Colonic mucosa (tissue), 4 donors: ENCODE measurements at regions not wholly inside any gene's neighbourhood (a gene's known extent, or its start where the extent isn't known, plus 50 kb on each side); places are given as distances from the start of the nearest gene placed in this dataset.

Experiments
- DNase-seq: peaks from one replicate; pipeline ENCODE4 v3.0.0-alpha.2; 2020
- H3K27ac ChIP-seq: fragments of 200-600 bp; one replicate; pipeline ENCODE4 v1.8.0; 2021
- H3K27me3 ChIP-seq: fragments of 200-600 bp; one replicate; pipeline ENCODE4 v1.8.0; 2021
- H3K36me3 ChIP-seq: fragments of 200-600 bp; one replicate; pipeline ENCODE4 v1.8.0; 2021
- H3K4me1 ChIP-seq: fragments of 200-600 bp; one replicate; pipeline ENCODE4 v1.8.0; 2021; ENCODE audit warnings: mild to moderate bottlenecking
- H3K4me3 ChIP-seq: fragments of 200-600 bp; one replicate; pipeline ENCODE4 v1.8.0; 2021
- H3K9ac ChIP-seq, 2 donors: one replicate each; pipeline ENCODE4 v1.7.0; 2013; ENCODE audit warnings: control low read depth in 2 of 2, low read depth in 2 of 2, low read length in 2 of 2
- H3K9me3 ChIP-seq: fragments of 200-600 bp; one replicate; pipeline ENCODE4 v1.8.0; 2021
- CTCF ChIP-seq: fragments of 200-600 bp; IDR thresholded peaks from one replicate; pipeline ENCODE4 v1.8.0; 2022; ENCODE audit warnings: antibody characterized with exemption, mild to moderate bottlenecking
- intact Hi-C: fragments of 100-400 bp; cut with DNase I; formaldehyde crosslinking; loops from one replicate; pipeline ENCODE4 v1.14.1; 2022
- donor health status: healthy.
- donor health status: DM: no; HTN: no; CAD: no.
- donor health status: DM: no; HTN: no; CAD: no.

GRCh38 chr10:4246881-4247358 is 461.9 kb upstream of the KLF6 start:
- Histone ChIP-seq H3K4me3 (no peak overlapping the region), H3K36me3 (no peaks in the 10 kb centered on the region), H3K9me3 (no peaks in the 10 kb centered on the region), H3K27me3 (no peaks in the 10 kb centered on the region), H3K27ac (no peak overlapping the region), H3K4me1 (peaks cover 4% of the 10 kb centered on the region), H3K9ac (no peak overlapping the region)
- intact Hi-C loops: no loop called here
- no peak for TF ChIP-seq CTCF
- DNase-seq: no peak

DNA sequence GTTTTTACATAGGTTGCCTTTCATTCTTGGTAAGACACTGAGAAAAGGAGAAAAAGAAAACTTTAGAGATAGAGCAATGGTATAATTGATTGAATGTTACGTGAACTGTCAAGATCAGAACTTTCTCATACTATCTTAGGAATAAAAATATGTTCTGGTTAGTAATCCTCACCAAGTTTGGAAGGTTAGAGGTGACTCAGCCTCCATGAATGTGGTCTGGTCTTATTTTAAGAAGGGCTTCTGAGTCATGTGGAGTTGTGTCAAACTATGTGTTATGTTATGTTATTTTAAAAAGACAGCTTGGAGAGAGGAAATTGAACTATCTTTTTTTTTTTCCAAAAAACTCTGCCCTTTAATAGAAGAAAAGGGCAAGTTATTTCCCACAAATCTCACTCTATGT is 458.6 kb upstream of the KLF6 start:
- Histone ChIP-seq H3K4me3 (no peak overlapping the region), H3K9me3 (no peaks in the 10 kb centered on the region), H3K36me3 (no peaks in the 10 kb centered on the region), H3K27ac (peak overlapping the region; percentile 21), H3K27me3 (no peaks in the 10 kb centered on the region), H3K4me1 (peaks cover 4% of the 10 kb centered on the region), H3K9ac (no peak overlapping the region)
- intact Hi-C loops: no loop called here
- no peak for TF ChIP-seq CTCF
- DNase-seq: no peak

- H3K9ac ChIP-seq: no peak overlapping the region
- no peak for TF ChIP-seq CTCF
- H3K27ac ChIP-seq: peak overlapping the region; percentile 21
- no peaks in the 10 kb centered on the region for H3K9me3 ChIP-seq
- H3K4me1 ChIP-seq: peaks cover 4% of the 10 kb centered on the region
- no peak for DNase-seq
- H3K4me3 ChIP-seq: no peak overlapping the region
- H3K27me3 ChIP-seq: no peaks in the 10 kb centered on the region
- H3K36me3 ChIP-seq: no peaks in the 10 kb centered on the region
- intact Hi-C loops: no loop called here
Observed at GRCh38 chr10:4243169-4243568, 458.2 kb upstream of the KLF6 start.

DNA sequence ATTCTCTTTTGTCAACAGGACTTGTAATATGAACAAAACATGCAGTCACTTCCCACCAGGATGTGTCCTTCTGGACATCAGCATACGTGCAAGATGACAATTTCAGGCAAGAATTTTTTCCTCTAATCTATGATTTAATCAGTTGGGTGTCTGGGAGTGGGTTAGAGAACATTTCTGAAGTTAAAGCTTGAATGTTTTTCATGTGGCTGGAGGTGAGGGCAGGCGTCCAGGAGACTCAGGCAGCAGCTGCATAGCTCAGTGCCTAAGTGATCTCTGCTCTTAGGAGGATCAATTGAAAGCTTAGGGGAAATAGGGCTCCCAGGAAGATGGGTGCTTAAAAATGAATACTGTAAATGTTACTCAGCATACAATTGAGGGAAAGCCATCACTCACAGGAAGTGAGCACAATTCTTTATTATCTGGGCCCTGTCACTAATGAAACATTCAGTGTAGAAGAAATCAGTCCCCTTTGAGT is 457.6 kb upstream of the KLF6 start:
- H3K4me1 ChIP-seq: peaks cover 4% of the 10 kb centered on the region
- H3K4me3 ChIP-seq: no peak overlapping the region
- no peak overlapping the region for H3K9ac ChIP-seq
- intact Hi-C loops: no loop called here
- peak overlapping the region; percentile 15 for H3K27ac ChIP-seq
- no peak for TF ChIP-seq CTCF
- H3K27me3 ChIP-seq: no peaks in the 10 kb centered on the region
- H3K9me3 ChIP-seq: no peaks in the 10 kb centered on the region
- DNase-seq: no peak
- no peaks in the 10 kb centered on the region for H3K36me3 ChIP-seq

DNA sequence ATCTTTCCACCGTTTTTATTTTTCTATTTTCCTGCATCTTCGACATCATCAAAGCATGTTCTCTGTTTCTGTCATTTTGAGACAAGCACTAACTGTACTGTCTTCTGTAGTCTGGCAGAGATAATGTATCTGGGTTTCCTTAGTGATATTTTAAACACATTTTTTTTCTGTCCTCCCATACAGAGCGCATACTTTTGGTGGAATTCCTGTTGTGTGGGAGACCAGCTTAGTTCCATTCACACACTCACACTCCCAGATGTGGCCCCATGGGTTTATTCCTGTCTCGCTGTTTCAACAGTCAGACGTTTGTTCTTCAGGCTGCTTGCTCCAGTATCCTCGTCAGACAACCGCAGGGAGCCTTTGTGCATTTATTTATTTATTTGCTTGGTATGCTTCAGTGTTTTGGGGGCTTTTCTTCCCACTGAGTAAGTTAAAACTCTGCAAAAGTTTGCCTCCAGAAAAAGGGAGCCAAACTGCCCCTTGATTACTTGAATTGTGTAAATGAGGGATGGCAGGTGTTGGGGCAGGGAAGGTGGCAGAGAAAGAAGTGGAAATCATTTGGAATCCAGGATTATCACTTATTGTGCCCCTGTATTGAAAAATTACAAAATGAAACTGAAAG is 456.8 kb upstream of the KLF6 start:
- H3K27me3 ChIP-seq: no peaks in the 10 kb centered on the region
- no peak for TF ChIP-seq CTCF
- no peak for DNase-seq
- H3K36me3 ChIP-seq: no peaks in the 10 kb centered on the region
- H3K4me3 ChIP-seq: no peak overlapping the region
- H3K9me3 ChIP-seq: no peaks in the 10 kb centered on the region
- H3K9ac ChIP-seq: no peak overlapping the region
- intact Hi-C loops: no loop called here
- peak overlapping the region; percentile 15 for H3K27ac ChIP-seq
- H3K4me1 ChIP-seq: peaks cover 4% of the 10 kb centered on the region
